HCT116 (cell line): ENCODE measurements at regions not wholly inside any gene's neighbourhood (a gene's known extent, or its start where the extent isn't known, plus 50 kb on each side); places are given as distances from the start of the nearest gene placed in this dataset.

Experiments used
- EZH2 ChIP-seq: fragments of 200-600 bp; sonication (generic); IDR thresholded peaks from 2 replicates; pipeline ENCODE4 v1.6.1; 2017; ENCODE audit warnings: antibody characterized with exemption, mixed run types
- RAD21 ChIP-seq: IDR thresholded peaks from 2 replicates; pipeline ENCODE4 v1.6.1; 2012; ENCODE audit warnings: low read depth, mild to moderate bottlenecking

GRCh38 chr10:33117816-33118215 is 159.8 kb upstream of the ITGB1 start:
- TF ChIP-seq RAD21, result no peak
- TF ChIP-seq EZH2, result no peak
